Stimulated activated naive CD8-positive, alpha-beta T cell treated with anti-CD3 and anti-CD28 coated beads, Interleukin-15, Interleukin-2, amounts not matched to agents 100 ng/mL and 50 ng/mL, for 24 hours (primary cell): ENCODE measurements at regions not wholly inside any gene's neighbourhood (a gene's known extent, or its start where the extent isn't known, plus 50 kb on each side); places are given as distances from the start of the nearest gene placed in this dataset.
"Not testable (repeated sequence)": the region's sequence is repeated elsewhere in the genome, so short reads cannot be mapped to it uniquely, and the experiment has no call there.

Experiments used
- H3K27ac Mint-ChIP-seq: one replicate; pipeline ENCODE4 v1.8.0; 2021; ENCODE audit warnings: mild to moderate bottlenecking, mixed read lengths
- H3K27me3 Mint-ChIP-seq: one replicate; pipeline ENCODE4 v1.8.0; 2021; ENCODE audit warnings: mixed read lengths
- H3K36me3 Mint-ChIP-seq: one replicate; pipeline ENCODE4 v1.8.0; 2021; ENCODE audit warnings: low read depth, mixed read lengths
- H3K4me1 Mint-ChIP-seq: one replicate; pipeline ENCODE4 v1.8.0; 2021; ENCODE audit warnings: low read depth, mixed read lengths
- H3K4me3 Mint-ChIP-seq: one replicate; pipeline ENCODE4 v1.8.0; 2021; ENCODE audit warnings: mild to moderate bottlenecking, mixed read lengths
- H3K9me3 Mint-ChIP-seq: one replicate; pipeline ENCODE4 v1.8.0; 2021; ENCODE audit warnings: mixed read lengths

- no peaks in the 10 kb centered on the region for H3K36me3 Mint-ChIP-seq
- H3K4me3 Mint-ChIP-seq, result no peak overlapping the region
- H3K4me1 Mint-ChIP-seq, result no peaks in the 10 kb centered on the region
- no peaks in the 10 kb centered on the region for H3K27me3 Mint-ChIP-seq
- peaks cover 5% of the 10 kb centered on the region for H3K9me3 Mint-ChIP-seq
- H3K27ac Mint-ChIP-seq, result no peak overlapping the region
These were observed 425.9 kb downstream of the EPHA3 start for GRCh38 chr3:89533275-89533674.

- peaks cover 18% of the 10 kb centered on the region for H3K9me3 Mint-ChIP-seq
- H3K36me3 Mint-ChIP-seq, H3K27ac Mint-ChIP-seq, H3K27me3 Mint-ChIP-seq, H3K4me3 Mint-ChIP-seq, H3K4me1 Mint-ChIP-seq: not testable (repeated sequence)
These were observed 447.2 kb downstream of the EPHA3 start for GRCh38 chr3:89554587-89554986.

- Mint-ChIP-seq H3K9me3 (peaks cover 31% of the 10 kb centered on the region), H3K27ac (no peak overlapping the region), H3K27me3 (no peaks in the 10 kb centered on the region), H3K4me1 (no peaks in the 10 kb centered on the region), H3K36me3 (no peaks in the 10 kb centered on the region), H3K4me3 (no peak overlapping the region)
These were observed 451.3 kb downstream of the EPHA3 start for GRCh38 chr3:89558711-89559110.

- no peak overlapping the region for H3K27ac Mint-ChIP-seq
- H3K9me3 Mint-ChIP-seq, result peaks cover 40% of the 10 kb centered on the region
- H3K36me3 Mint-ChIP-seq, result no peaks in the 10 kb centered on the region
These were observed 453.1 kb downstream of the EPHA3 start for GRCh38 chr3:89560568-89560967.

GRCh38 chr3:89562373-89562772, 455.0 kb downstream of the EPHA3 start:
- Mint-ChIP-seq H3K27ac (no peak overlapping the region), H3K9me3 (peaks cover 45% of the 10 kb centered on the region), H3K27me3 (no peaks in the 10 kb centered on the region), H3K36me3 (no peaks in the 10 kb centered on the region), H3K4me3 (no peak overlapping the region), H3K4me1 (no peaks in the 10 kb centered on the region)

More at GRCh38 chr3:89560568-89560967, 453.1 kb downstream of the EPHA3 start:
- no peaks in the 10 kb centered on the region for H3K27me3 Mint-ChIP-seq
- no peak overlapping the region for H3K4me3 Mint-ChIP-seq
- H3K4me1 Mint-ChIP-seq, result no peaks in the 10 kb centered on the region

GRCh38 chr3:89565098-89565497, 457.7 kb downstream of the EPHA3 start:
- H3K36me3 Mint-ChIP-seq, result no peaks in the 10 kb centered on the region
- H3K4me3 Mint-ChIP-seq, result no peak overlapping the region
- H3K9me3 Mint-ChIP-seq, result peaks cover 45% of the 10 kb centered on the region
- H3K27me3 Mint-ChIP-seq, result no peaks in the 10 kb centered on the region
- H3K27ac Mint-ChIP-seq, result no peak overlapping the region
- H3K4me1 Mint-ChIP-seq, result no peaks in the 10 kb centered on the region

GRCh38 chr3:89570465-89570864, 463.0 kb downstream of the EPHA3 start:
- no peaks in the 10 kb centered on the region for H3K36me3 Mint-ChIP-seq
- no peak overlapping the region for H3K27ac Mint-ChIP-seq
- H3K4me1 Mint-ChIP-seq, result no peaks in the 10 kb centered on the region
- H3K27me3 Mint-ChIP-seq, result no peaks in the 10 kb centered on the region
- H3K4me3 Mint-ChIP-seq, result no peak overlapping the region
- peaks cover 20% of the 10 kb centered on the region for H3K9me3 Mint-ChIP-seq

- H3K27me3 Mint-ChIP-seq, result no peaks in the 10 kb centered on the region
- no peak overlapping the region for H3K4me3 Mint-ChIP-seq
- H3K36me3 Mint-ChIP-seq, result no peaks in the 10 kb centered on the region
- H3K4me1 Mint-ChIP-seq, result no peaks in the 10 kb centered on the region
- peaks cover 13% of the 10 kb centered on the region for H3K9me3 Mint-ChIP-seq
- no peak overlapping the region for H3K27ac Mint-ChIP-seq
These were observed 463.9 kb downstream of the EPHA3 start for GRCh38 chr3:89571298-89571697.

GRCh38 chr3:89571707-89572106, 464.3 kb downstream of the EPHA3 start:
- H3K4me3 Mint-ChIP-seq, result no peak overlapping the region
- H3K9me3 Mint-ChIP-seq, result peaks cover 11% of the 10 kb centered on the region
- no peaks in the 10 kb centered on the region for H3K27me3 Mint-ChIP-seq
- no peaks in the 10 kb centered on the region for H3K4me1 Mint-ChIP-seq
- H3K36me3 Mint-ChIP-seq, result no peaks in the 10 kb centered on the region
- H3K27ac Mint-ChIP-seq, result no peak overlapping the region

- no peak overlapping the region for H3K4me3 Mint-ChIP-seq
- no peaks in the 10 kb centered on the region for H3K27me3 Mint-ChIP-seq
- H3K36me3 Mint-ChIP-seq, result no peaks in the 10 kb centered on the region
- no peaks in the 10 kb centered on the region for H3K4me1 Mint-ChIP-seq
- H3K9me3 Mint-ChIP-seq, result peaks cover 7% of the 10 kb centered on the region
- H3K27ac Mint-ChIP-seq, result no peak overlapping the region
These were observed 464.8 kb downstream of the EPHA3 start for GRCh38 chr3:89572261-89572660.

- H3K9me3 Mint-ChIP-seq, result peaks cover 7% of the 10 kb centered on the region
- H3K36me3 Mint-ChIP-seq, result no peaks in the 10 kb centered on the region
- H3K27me3 Mint-ChIP-seq, result no peaks in the 10 kb centered on the region
- no peak overlapping the region for H3K4me3 Mint-ChIP-seq
- H3K27ac Mint-ChIP-seq, result no peak overlapping the region
- H3K4me1 Mint-ChIP-seq, result no peaks in the 10 kb centered on the region
These were observed 469.0 kb downstream of the EPHA3 start for GRCh38 chr3:89576417-89576816.

GRCh38 chr3:89577637-89578530, 470.5 kb downstream of the EPHA3 start:
- H3K9me3 Mint-ChIP-seq, result peaks cover 7% of the 10 kb centered on the region
- no peak overlapping the region for H3K4me3 Mint-ChIP-seq
- no peaks in the 10 kb centered on the region for H3K27me3 Mint-ChIP-seq
- no peaks in the 10 kb centered on the region for H3K4me1 Mint-ChIP-seq
- no peak overlapping the region for H3K27ac Mint-ChIP-seq
- no peaks in the 10 kb centered on the region for H3K36me3 Mint-ChIP-seq

GRCh38 chr3:89580859-89581258, 473.4 kb downstream of the EPHA3 start:
- Mint-ChIP-seq H3K36me3 (no peaks in the 10 kb centered on the region), H3K9me3 (no peaks in the 10 kb centered on the region), H3K27me3 (no peaks in the 10 kb centered on the region), H3K4me3 (no peak overlapping the region), H3K27ac (no peak overlapping the region), H3K4me1 (no peaks in the 10 kb centered on the region)

GRCh38 chr3:89584398-89584797, 477.0 kb downstream of the EPHA3 start:
- Mint-ChIP-seq H3K27ac (no peak overlapping the region), H3K4me1 (no peaks in the 10 kb centered on the region), H3K27me3 (no peaks in the 10 kb centered on the region), H3K9me3 (peaks cover 7% of the 10 kb centered on the region), H3K36me3 (no peaks in the 10 kb centered on the region), H3K4me3 (no peak overlapping the region)

GRCh38 chr3:89586256-89586655, 478.8 kb downstream of the EPHA3 start:
- H3K4me3 Mint-ChIP-seq, result no peak overlapping the region
- H3K27me3 Mint-ChIP-seq, result no peaks in the 10 kb centered on the region
- peaks cover 10% of the 10 kb centered on the region for H3K9me3 Mint-ChIP-seq
- no peak overlapping the region for H3K27ac Mint-ChIP-seq
- no peaks in the 10 kb centered on the region for H3K36me3 Mint-ChIP-seq
- H3K4me1 Mint-ChIP-seq, result no peaks in the 10 kb centered on the region

GRCh38 chr3:89586676-89587075, 479.3 kb downstream of the EPHA3 start:
- H3K4me3 Mint-ChIP-seq, result no peak overlapping the region
- no peaks in the 10 kb centered on the region for H3K27me3 Mint-ChIP-seq
- no peak overlapping the region for H3K27ac Mint-ChIP-seq
- peaks cover 10% of the 10 kb centered on the region for H3K9me3 Mint-ChIP-seq
- H3K4me1 Mint-ChIP-seq, result no peaks in the 10 kb centered on the region
- H3K36me3 Mint-ChIP-seq, result no peaks in the 10 kb centered on the region
